ENCODE measurements at regions not wholly inside any gene's neighbourhood (a gene's known extent, or its start where the extent isn't known, plus 50 kb on each side); places are given as distances from the start of the nearest gene placed in this dataset.
"Not testable (repeated sequence)": the region's sequence is repeated elsewhere in the genome, so short reads cannot be mapped to it uniquely, and the experiment has no call there.

DNA sequence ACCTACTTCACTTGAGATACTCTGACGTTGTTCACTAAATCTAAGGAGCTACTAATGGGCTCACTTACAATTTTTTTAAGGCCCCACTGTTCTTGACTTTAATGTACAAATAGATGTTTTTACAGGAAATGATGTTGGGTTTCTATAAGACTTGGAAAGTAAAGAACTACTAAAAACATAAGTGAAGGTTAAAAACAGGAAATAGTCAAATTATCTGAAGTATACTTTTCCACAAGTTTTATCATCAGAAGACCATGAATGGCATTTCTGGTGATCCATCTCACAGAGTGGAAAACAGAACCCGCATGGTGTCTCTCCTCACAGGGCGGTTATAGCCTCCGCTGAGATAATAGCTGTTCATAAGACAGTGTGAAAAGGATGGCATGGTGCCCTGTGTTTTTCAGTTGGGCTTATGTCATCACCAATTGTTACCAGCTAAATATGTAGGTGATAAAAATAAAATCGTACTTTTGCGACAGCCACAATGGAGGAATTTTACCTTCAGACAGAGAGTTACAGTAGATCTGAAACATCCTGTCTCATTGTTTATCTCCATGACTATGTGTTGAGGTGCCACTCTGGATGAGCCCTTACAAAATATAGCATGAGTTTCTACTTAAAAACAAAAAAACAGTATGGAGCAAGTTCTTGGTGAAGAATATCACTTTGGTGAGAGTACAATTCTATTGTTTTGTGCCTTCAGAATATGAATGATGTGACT, 462.4 kb downstream of the RAP2B start:
- DNase-seq, result no peak

DNA sequence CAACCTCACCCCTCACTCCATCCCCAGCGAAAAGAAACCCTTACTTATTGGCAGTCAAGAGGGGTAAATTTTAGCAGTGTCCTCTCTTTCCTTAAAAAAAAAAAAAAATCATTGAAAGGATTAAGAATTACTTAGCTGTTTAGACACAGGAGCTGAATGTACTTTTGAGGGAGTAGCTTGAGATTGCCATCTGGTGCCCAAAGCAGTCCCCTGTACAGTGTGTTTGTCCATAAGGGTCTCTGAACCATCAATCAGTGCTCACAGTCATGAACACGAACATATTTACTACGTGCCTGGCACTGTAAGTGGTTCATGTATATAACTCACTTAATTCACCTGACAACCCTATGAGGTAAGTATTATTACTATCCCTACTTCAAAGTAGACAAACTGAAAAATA, 463.5 kb downstream of the RAP2B start:
- no peak for DNase-seq

DNA sequence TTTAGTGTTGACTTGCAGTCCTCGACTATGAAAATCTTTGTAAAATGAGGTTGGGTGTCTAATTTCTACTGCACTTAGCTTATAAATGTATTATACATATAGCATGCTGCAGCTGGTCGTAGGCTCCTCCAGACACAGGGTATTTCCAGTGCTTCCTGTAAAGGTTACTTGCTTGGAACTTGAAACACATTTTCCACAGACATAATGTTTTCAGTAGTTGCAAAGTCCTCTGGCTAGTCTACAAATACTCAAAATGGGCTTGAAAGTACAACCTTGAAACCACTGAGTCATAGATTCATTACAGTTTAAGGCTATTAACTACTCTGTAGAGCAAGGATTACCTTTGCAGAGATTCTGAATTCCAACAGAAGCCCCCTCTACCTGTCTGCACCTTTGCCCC, 464.1 kb downstream of the RAP2B start:
- no peak for DNase-seq

DNA sequence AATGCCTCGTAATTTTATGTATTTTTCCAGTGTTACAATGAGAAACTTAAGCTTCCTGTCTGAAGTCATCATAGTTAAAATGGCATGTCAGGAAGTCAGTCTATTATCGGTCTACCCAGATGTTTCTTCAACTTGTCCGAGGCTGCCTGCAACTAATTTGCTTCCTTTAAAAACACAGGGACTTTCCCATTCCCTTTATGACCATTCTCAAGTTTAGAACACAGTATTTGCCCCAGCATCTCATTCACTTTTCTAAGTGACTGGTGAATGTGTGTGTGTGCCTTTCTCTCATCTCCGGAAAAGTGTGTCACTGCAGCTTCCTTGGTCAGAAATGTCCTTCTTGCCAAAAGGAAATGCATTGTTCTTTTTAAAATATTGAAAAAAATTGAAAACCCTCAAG, 466.6 kb downstream of the RAP2B start:
- DNase-seq, result no peak

DNA sequence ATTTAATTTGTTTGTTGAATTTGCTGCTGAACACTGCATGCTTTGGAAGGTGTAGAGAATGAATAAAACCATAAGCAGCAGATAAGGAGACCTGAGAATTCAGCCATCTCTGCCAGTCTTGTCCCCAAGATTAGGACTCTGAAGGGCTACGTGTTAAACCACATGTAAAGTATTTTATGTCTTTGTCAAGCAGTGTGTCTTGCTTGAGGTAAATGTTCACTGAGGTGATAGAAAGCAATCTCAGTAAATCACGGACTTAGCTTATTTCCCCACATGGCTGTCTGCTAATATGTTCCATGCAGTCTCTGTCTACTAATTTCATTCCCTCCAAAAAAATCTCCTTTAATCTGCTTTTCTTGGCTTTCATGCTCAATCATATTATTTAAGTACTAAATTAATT, 467.1 kb downstream of the RAP2B start:
- no peak for DNase-seq

DNA sequence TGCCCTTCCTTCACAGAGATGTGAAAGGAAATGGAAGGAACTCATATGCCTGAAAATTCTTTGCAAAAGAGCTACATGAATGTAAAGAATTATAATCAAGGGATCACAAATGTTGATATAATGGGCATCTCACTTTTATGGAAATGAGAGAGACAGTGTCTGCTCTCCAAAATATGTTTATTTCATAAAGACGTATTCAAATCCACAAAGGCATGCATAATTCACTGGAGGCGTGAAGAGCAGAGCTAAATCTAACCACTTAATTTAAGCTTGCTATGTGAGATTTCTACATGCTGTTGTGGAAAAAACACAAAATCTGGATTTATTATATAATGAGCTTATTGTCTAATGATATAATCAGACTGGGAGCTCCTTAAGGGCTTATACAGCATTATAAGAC, 469.1 kb downstream of the RAP2B start:
- DNase-seq, result no peak

DNA sequence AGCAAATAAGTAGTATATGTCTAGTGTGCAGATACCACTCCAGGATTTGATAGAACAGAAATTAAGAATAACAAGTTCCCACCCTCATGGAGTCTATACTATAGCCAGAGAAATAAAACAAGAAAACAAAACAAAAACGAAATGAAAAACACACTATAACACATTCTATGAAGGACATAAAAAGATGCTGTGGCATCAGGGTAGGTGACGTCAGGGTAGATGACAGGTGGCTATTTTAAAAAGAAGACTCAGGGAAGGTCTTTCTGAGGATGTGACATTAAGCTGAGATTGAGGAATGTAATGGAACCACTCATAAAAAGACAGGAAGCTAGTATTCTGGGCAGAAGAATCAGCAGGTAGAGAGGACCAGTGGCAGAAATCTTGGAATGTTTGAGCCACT, 469.6 kb downstream of the RAP2B start:
- no peak for DNase-seq

DNA sequence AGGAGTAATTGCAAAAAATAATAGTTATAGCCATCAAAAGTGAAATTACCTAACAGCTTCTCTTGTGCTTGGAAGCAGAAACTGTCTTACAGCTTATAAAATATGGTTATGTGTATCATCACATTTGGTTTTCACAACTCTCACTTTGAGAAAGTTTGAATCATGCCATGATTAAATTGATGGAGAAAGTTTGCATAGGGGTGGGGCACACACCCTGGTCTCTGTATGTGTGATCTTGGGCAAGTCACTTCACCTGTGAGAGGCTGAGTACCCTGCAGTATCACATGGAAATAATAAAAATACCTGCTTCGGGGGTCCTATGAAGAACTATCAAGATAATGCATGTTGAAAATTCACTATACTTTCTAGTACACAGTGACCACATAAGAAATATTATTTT, 471.4 kb downstream of the RAP2B start:
- no peak for DNase-seq

DNA sequence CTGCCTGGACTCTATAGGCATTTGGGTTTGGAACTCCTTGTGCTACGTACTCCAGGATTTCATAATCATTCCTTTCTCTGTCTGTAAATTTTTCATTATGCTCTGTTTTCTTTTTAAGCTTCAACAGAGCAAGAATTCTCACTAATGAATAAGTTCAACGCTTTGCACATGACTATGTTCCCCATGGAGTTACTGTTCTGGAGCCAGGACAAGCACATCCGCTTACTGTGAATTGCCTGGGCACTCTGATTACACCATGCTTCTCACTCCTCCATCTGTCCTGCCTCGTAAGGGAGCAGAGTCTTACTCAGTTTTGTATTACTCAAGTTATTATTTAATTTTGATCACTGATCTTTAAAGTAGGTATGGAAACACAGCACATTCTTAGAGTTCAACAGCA, 472.7 kb downstream of the RAP2B start:
- no peak for DNase-seq

DNA sequence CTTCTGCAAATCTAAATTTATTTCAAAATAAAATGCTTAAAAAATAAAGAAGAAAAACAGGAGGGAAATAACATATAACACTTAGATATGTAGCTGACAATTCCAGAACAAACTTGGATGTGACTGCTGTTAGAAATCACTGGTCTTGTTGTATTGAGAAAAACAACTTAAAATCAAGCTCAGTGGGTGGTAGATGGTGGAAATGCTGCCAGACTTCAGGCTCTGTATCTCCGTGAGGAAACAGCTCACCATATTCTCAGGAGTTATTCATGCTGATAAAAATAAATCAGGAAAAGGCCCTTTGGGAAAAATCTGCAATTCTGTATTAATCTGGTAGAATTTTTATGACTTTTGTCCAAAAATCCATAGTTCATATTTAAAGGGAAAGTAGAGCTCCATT, 477.6 kb downstream of the RAP2B start:
- DNase-seq, result no peak

DNA sequence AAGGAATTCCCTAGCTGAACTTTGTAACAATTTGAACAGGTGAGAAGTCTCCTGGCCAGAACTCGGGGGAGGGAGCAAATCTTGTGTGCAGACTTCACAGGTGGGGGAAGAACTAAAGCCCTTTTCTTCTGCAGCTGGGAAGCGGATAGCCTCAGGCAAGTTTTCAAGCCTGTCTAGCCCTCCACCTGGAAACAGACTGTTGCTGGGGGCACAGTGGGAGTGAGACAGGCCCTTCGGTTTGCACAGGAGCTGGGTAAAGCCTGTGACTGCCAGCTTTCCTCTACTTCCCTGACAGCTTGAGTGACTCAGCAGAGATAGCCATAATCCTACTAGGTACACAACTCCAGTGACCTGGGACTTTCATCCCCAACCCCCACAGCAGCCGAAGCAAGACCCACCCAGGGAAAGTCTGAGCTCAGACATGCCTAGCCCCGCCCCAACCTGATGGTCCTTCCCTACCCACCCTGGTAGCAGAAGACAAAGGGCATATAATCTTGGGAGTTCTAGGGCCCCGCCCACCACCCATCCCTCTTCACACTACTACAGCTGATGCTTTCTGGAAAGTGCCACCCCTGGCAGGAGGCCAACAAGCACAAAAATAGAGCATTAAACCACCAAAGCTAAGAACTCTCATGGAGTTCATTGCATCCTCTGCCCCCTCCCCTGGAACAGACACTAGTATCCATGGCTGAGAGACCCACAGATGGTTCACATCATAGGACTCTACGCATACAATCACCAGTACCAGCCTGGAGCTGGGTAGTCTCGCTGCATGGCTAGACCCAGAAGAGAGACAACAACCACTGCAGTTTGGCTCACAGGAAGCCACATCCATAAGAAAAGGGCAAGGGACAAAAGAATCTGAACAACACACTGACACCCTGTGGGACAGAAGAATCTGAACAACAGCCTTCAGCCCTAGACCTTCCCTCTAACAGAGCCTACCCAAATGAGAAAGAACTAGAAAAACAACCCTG, 479.0 kb downstream of the RAP2B start:
- DNase-seq, result no peak

DNA sequence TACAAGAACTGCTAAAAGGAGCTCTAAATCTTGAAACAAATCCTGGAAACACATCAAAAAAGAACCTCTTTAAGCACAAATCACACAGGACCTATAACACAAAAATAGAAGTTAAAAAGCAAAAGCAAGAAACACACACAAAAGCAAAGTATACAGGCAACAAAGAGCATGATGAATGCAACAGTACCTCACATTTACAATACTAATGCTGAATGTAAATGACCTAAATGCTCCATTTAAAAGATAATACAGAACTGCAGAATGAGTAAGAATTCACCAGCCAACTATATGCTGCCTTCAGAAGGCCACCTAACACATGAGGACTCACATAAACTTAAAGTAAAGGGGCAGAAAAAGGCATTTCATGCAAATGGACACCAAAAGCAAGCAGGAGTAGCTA, 478.6 kb upstream of the ARHGEF26 start:
- not testable (repeated sequence) for DNase-seq

DNA sequence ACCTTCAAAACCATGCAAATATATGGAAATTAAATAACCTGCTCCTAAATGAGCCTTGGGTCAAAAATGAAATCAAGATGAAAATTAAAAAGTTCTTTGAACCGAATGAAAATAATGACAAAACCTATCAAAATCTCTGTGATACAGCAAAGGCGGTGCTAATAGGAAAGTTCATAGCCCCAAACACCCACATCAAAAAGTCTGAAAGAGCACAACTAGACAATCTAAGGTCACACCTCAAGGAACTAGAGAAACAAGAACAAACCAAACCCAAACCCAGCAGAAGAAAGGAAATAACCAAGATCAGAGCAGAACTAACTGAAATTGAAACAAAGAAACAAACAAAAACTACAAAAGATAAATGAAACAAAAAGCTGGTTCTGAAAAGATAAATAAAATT, 477.7 kb upstream of the ARHGEF26 start:
- DNase-seq, result not testable (repeated sequence)

DNA sequence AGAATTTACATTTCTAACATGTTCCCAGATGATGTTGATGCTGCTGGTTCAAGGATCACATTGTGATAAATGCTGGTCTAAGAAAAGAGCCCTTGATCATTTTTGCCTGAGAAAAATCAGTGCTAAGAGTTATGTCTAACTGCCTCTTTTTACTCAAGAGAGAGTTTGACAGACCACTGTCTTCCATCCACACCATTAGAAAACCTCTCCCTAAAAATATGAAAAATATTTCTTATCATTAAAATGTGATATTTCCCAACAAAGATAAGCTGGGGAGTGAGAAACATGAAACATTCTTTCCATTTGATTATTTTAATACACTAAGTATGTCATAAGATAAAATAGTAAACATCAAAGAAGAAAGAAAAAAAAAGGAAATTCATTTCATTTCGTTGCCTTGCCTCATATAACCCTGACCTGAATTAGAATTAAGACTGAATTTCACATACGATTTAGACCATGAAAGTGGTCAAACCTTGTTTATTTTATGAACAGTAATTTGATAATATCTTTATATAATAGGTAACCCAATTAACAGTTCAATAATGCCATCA, 471.8 kb upstream of the ARHGEF26 start:
- no peak for DNase-seq

DNA sequence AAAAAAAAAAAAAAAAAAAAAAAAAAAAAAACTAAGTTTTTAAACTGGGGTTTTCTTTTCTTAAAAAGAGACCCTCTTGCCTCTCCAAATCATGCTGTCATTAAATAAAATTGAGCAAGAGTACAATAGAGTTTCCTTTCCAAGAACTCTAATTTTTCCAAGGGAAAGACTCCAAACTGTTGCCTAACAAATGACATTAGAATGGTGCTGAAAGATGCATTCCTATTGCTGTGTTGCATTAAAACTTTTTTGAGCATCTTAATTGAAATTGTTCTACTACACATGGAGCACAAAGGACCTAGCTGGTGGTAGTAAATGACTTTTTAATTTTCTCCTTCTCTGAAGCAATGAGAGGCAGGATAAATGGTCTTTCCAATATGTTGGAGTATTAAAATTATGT, 469.1 kb upstream of the ARHGEF26 start:
- DNase-seq, result no peak

DNA sequence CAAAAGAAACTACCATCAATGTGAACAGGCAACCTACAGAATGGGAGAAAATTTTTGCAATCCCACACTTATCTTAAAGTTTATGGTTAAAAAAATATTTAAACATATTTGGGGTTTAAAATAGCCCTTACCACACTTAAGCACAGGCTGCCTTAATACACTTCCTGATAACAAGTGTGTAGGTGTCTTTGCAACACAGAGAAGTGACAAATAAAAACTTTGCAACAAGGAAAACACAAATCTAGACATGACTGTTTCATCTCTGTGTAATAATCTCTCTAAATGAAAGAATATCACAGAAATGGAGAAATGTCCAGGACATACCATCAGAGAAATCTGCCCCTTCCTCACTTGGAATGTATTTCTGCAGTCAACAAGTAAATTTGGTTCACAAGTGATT, 464.1 kb upstream of the ARHGEF26 start:
- DNase-seq, result no peak

DNA sequence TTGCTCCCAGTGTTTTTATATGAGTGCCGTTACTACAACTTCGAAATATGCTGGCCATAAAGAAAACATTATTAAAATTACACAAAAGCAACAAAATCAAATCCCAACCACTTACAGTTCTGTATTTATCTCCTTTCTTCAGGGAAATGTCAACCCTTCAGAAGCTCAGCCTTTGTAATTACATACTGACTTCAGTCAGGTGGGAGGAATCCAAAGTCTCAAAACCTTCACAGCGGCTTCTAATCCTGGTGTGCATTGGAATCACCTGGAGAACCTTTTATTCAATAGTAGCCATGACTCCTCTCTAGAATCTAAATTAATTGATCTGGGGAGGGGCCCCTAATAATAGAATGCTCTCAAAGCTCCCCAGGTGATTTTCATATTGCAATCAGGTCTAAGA, 463.7 kb upstream of the ARHGEF26 start:
- no peak for DNase-seq

DNA sequence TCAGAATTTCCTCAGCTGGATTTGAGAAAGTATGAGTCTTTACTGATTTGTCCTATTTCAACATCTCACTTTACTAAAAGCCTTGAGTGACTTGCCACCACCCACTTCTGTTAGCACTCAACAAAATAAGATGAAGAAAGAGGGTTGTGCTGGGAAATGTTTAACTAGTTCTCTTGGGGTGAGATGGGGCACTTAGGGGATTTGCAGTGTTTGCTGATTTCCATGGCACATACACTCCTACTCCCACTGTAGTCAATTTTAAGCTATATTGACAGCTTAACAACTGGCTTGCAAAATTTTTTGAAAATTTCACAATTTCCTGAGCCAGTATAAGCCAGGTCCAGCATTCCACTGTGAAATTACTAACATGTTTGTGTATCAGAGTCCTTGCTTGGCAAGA, 463.1 kb upstream of the ARHGEF26 start:
- no peak for DNase-seq

DNA sequence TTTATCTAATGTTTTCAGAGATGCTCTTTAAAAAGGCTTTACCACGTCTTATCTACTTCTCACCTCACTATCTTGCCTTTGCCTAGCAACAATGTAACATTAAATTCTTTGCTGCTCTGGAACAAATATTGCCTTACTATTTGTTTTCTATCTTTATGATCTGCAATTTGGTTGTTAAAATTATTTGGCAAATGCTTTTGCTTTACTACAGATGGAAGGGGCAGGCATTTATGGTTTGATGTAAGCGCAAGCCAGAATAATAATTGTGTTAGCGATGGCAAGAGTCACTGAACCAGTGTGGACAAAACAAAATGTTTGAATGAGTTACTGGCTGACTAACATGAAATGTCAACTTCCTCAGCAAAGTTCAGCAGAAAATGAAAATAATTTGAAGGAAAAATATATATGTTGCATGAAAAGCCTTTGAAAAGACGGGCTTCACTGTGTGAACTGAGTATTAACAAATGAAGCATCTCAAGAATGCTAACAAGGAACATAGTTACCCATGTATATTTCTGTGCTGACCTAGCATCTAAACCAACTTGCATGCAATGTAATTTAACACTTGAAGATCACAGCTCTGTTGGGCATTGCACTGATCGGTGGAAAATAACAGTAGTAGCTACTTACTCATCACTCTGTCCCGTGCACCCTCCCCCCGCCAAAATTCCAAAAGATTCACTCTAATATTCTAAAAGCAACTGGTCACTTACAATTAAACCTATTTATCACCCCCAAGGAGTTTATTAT, 454.0 kb upstream of the ARHGEF26 start:
- no peak for DNase-seq

DNA sequence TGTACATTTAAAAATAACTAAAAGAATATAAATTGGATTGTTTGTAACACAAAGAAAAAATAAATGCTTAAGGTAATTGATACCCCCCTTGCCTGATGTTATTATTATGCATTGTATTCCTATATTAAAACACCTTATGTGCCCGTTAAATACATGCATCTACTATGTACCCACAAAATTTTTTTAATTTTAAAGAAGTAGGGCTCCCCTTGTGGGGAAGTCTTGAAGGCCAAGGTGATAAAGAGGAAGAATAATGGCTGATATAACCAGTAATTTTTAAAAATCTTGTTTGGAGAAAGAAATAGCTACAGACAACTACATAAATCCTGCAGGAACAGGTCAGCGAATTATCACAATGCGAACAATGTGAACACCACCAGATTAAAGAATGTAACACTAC, 451.7 kb upstream of the ARHGEF26 start:
- DNase-seq, result no peak

DNA sequence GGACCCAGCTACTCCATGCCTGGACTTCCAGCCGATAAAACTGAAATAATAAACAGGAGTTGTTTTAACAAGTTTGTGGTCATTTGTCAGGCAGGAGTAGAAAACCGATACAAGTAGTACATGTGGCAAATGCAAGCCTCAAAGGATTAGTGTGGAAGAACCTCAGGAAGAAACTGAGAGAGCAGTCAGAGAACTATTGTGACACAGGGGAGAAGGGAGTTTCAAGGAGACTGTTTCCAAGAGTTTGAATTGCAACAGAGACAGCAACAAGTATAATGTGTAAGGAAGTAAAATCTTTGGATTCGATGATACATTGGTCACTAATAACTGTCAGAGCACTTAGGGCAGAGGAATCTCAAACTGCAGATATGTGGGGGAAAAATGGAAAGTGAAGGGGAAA, 450.6 kb upstream of the ARHGEF26 start:
- no peak for DNase-seq

DNA sequence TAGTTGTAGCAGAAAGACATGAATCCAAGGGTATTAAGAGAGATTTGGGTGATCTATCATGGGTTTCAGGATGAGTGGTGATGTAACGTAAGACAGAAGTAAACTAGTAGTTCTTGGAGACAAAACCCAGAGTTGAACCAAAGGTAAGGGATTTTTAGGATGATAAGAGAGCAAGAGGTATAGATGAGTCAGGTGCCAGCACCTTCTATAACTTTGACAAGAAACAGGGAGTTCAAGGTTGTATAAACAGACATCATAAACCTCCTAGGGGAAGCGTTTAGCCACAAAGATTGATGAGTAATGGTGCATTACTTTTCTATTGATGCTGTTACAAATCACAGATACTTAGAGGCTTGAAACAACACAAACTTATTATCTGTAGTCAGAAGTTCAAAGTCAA, 447.3 kb upstream of the ARHGEF26 start:
- DNase-seq, result no peak

DNA sequence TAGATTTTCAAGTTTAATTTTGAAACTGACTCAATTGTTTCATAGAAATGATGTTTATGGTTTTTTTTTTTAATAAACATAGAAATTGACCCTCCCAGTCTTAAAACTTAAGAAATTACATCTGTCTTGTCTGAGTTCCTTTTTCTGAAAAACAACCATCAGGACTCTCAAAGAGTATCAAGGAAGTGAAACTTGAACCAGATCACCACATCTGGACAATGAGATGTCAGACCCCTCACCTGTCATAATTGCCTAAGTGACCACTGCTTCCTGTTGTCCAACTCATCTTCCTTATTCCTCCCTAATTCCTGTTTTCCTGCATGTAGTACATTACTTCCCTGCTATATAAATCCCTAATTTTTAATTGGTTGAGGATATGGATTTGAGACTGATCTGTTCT, 441.5 kb upstream of the ARHGEF26 start:
- no peak for DNase-seq
